Fibroblast of lung (primary cell): ENCODE measurements at regions not wholly inside any gene's neighbourhood (a gene's known extent, or its start where the extent isn't known, plus 50 kb on each side); places are given as distances from the start of the nearest gene placed in this dataset.

Source experiments
- DNase-seq, 2 donors: peaks; one replicate each; pipeline versions ENCODE4 v3.0.0 to v3.0.0-alpha.2; 2010; ENCODE audit warnings: low read depth in 2 of 2
- H2AFZ ChIP-seq: 2 replicates; pipeline ENCODE4 v1.5.1; 2012; ENCODE audit warnings: low read length, control low read depth, inconsistent platforms
- H3K27ac ChIP-seq: 2 replicates; pipeline ENCODE4 v1.5.1; 2011; ENCODE audit warnings: low read length, control low read depth; ENCODE audit not compliant: insufficient read depth
- H3K27me3 ChIP-seq: 2 replicates; pipeline ENCODE4 v1.5.1; 2011; ENCODE audit warnings: mild to moderate bottlenecking, low read length; ENCODE audit not compliant: control insufficient read depth, insufficient read depth
- H3K36me3 ChIP-seq: 2 replicates; pipeline ENCODE4 v1.5.1; 2011; ENCODE audit warnings: low read length; ENCODE audit not compliant: control insufficient read depth, insufficient read depth
- H3K4me1 ChIP-seq: 2 replicates; pipeline ENCODE4 v1.5.1; 2011; ENCODE audit warnings: low read length; ENCODE audit not compliant: control insufficient read depth, insufficient read depth; ENCODE audit errors: extremely low read depth
- H3K4me2 ChIP-seq: 2 replicates; pipeline ENCODE4 v1.5.1; 2011; ENCODE audit warnings: low read length, control low read depth; ENCODE audit not compliant: insufficient read depth; ENCODE audit errors: extremely low read depth
- H3K4me3 ChIP-seq, 4 experiments: fragments of 200-600 bp in 1 of 4; sonication (generic) in 1 of 4; replicated peaks in 1 of 4; 2 replicates each; pipeline ENCODE4 v1.5.1; 2011 to 2016; ENCODE audit warnings: low read length in 4 of 4, low read depth in 3 of 4, mild to moderate bottlenecking in 3 of 4, control low read depth in 2 of 4, inconsistent platforms in 1 of 4, mixed read lengths in 1 of 4; ENCODE audit not compliant: insufficient read depth in 1 of 4; ENCODE audit errors: control extremely low read depth in 1 of 4
- H3K79me2 ChIP-seq: 2 replicates; pipeline ENCODE4 v1.5.1; 2012; ENCODE audit warnings: mild to moderate bottlenecking, low read length, inconsistent platforms; ENCODE audit not compliant: control insufficient read depth, insufficient read depth
- H3K9ac ChIP-seq: 2 replicates; pipeline ENCODE4 v1.5.1; 2011; ENCODE audit warnings: mild to moderate bottlenecking, low read length, control low read depth; ENCODE audit not compliant: insufficient read depth
- H3K9me3 ChIP-seq: 2 replicates; pipeline ENCODE4 v1.5.1; 2012; ENCODE audit warnings: low read depth, low read length; ENCODE audit not compliant: control insufficient read depth, insufficient read depth
- H4K20me1 ChIP-seq: 2 replicates; pipeline ENCODE4 v1.5.1; 2011; ENCODE audit warnings: low read length; ENCODE audit not compliant: control insufficient read depth, insufficient read depth; ENCODE audit errors: extremely low read depth
- EZH2 ChIP-seq: IDR thresholded peaks from 2 replicates; pipeline ENCODE4 v1.5.1; 2012; ENCODE audit warnings: low read length, control low read depth, mild to moderate bottlenecking; ENCODE audit errors: missing control alignments
- TF ChIP-seq, protein P1 (sequence below), 2 donors: IDR thresholded peaks in 1 of 2; conservative IDR thresholded peaks in 1 of 2; 1 replicate in 1 of 2; 2 replicates in 1 of 2; pipeline ENCODE4 v1.5.1; 2011 to 2012; ENCODE audit warnings: low read length in 2 of 2, control low read depth in 1 of 2, inconsistent platforms in 1 of 2, low read depth in 1 of 2, mild to moderate bottlenecking in 1 of 2

DNA sequence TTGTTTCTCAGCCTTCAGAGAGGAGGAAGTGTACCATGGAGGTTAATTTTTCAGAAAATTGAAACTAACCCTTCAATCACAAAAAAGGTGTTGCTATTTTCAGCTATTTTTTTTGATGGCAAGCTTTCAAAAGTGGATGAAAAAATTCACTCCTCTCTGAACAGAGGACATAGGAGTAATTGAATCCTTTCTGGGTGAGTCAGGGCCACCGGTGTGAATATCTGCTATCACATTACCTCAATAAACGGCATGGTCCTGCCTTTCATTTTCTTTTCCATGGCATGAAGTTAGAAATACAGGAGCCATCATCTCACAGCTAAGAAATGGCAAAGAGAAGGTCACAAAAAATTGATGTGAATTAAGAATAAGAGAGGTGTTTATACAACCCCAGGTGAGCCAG lies 90.2 kb upstream of the CCDC112 start:
- Histone ChIP-seq H4K20me1 (no peaks in the 10 kb centered on the region), H2AFZ (no peak overlapping the region), H3K9me3 (no peaks in the 10 kb centered on the region), H3K4me3 (no peak overlapping the region), H3K79me2 (no peaks in the 10 kb centered on the region), H3K36me3 (no peaks in the 10 kb centered on the region), H3K9ac (no peak overlapping the region), H3K27me3 (no peaks in the 10 kb centered on the region), H3K27ac (no peak overlapping the region), H3K4me1 (peaks cover 9% of the 10 kb centered on the region), H3K4me2 (no peak overlapping the region)
- TF ChIP-seq, protein P1, sequence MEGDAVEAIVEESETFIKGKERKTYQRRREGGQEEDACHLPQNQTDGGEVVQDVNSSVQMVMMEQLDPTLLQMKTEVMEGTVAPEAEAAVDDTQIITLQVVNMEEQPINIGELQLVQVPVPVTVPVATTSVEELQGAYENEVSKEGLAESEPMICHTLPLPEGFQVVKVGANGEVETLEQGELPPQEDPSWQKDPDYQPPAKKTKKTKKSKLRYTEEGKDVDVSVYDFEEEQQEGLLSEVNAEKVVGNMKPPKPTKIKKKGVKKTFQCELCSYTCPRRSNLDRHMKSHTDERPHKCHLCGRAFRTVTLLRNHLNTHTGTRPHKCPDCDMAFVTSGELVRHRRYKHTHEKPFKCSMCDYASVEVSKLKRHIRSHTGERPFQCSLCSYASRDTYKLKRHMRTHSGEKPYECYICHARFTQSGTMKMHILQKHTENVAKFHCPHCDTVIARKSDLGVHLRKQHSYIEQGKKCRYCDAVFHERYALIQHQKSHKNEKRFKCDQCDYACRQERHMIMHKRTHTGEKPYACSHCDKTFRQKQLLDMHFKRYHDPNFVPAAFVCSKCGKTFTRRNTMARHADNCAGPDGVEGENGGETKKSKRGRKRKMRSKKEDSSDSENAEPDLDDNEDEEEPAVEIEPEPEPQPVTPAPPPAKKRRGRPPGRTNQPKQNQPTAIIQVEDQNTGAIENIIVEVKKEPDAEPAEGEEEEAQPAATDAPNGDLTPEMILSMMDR (conservative IDR thresholded peaks at IDR 0.05 in 1 of 2, IDR thresholded peaks at IDR 0.05 in 1 of 2; ENCODE audit: low read depth in 1 of 2, low read length in 2 of 2) = no peak
- no peak for TF ChIP-seq EZH2
- DNase-seq = no peak

DNA sequence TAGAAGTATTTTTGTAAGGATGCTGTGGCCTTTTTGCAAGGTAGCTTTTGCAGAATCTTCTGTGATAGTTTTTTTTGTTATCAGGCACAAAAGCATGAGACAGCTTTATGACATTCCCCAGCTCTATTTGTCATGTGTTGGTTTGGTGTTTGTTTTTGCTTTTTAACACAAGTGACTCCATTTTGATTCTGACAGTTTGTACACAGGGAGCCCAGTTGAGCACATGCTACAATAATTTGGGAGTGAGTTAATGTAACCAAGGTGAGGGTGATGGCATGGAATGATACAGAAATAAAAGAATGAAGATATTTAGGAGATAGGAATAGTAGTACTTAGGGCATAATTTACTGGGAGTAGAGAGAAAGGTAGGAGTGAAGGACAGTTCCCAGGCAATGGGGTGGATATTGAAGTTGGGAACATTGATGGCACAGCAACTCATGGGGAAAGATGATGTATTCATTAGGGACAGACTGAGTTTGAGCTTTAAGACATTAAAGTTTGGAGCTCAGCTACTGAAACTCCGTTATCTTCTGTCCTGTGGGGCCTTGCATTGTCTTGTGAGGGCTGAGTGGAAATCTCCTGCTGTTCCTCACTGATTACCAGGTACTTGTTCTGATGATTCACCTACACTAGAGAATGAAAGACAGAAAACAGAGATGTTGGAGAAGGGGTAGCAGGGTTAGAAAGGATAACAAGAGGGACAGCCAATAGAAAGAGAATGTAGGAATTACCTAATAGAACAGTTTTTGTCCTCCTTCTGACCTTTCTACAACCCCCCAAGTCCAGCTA lies 88.3 kb upstream of the CCDC112 start:
- H3K27me3 ChIP-seq = no peaks in the 10 kb centered on the region
- H3K4me3 ChIP-seq = no peak overlapping the region
- no peak overlapping the region for H3K27ac ChIP-seq
- no peak for DNase-seq
- no peak overlapping the region for H3K4me2 ChIP-seq
- no peak overlapping the region for H3K9ac ChIP-seq
- no peaks in the 10 kb centered on the region for H3K79me2 ChIP-seq
- no peaks in the 10 kb centered on the region for H3K36me3 ChIP-seq
- no peak overlapping the region for H2AFZ ChIP-seq
- TF ChIP-seq, protein P1 (conservative IDR thresholded peaks at IDR 0.05 in 1 of 2, IDR thresholded peaks at IDR 0.05 in 1 of 2; ENCODE audit: low read depth in 1 of 2, low read length in 2 of 2) = no peak
- TF ChIP-seq EZH2 = no peak
- H3K4me1 ChIP-seq = peaks cover 9% of the 10 kb centered on the region
- no peaks in the 10 kb centered on the region for H3K9me3 ChIP-seq
- H4K20me1 ChIP-seq = no peaks in the 10 kb centered on the region

DNA sequence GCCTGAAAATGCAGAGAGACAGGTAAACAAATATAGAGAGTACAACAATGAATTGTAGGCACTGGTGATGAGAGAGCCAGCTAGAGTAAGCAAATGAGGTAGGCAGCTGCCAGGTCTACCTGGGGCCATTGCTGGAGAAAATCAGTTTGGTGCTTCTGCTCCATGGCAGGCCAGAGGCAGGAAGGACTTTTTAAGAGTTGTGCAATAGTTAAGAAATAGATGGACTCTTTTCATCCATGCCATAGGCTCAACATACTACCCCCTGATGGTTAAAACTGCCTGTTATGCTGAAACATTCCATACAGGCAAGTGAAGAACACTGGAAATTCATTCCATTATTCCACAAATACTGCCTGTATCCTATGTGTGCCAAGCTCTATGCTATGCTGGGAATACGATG lies 86.5 kb upstream of the CCDC112 start:
- Histone ChIP-seq H3K79me2 (no peaks in the 10 kb centered on the region), H3K9me3 (no peaks in the 10 kb centered on the region), H3K9ac (no peak overlapping the region), H4K20me1 (no peaks in the 10 kb centered on the region), H2AFZ (no peak overlapping the region), H3K27ac (no peak overlapping the region), H3K4me1 (peaks cover 5% of the 10 kb centered on the region), H3K27me3 (no peaks in the 10 kb centered on the region), H3K4me3 (no peak overlapping the region), H3K4me2 (no peak overlapping the region), H3K36me3 (no peaks in the 10 kb centered on the region)
- no peak for TF ChIP-seq EZH2
- TF ChIP-seq, protein P1 (conservative IDR thresholded peaks at IDR 0.05 in 1 of 2, IDR thresholded peaks at IDR 0.05 in 1 of 2; ENCODE audit: low read depth in 1 of 2, low read length in 2 of 2) = no peak
- no peak for DNase-seq
